LNCAP (cell line): ENCODE measurements at regions not wholly inside any gene's neighbourhood (a gene's known extent, or its start where the extent isn't known, plus 50 kb on each side); places are given as distances from the start of the nearest gene placed in this dataset.

Experiments used
- CTCF ChIP-seq: fragments of 450-650 bp; IDR thresholded peaks from 2 replicates; pipeline ENCODE4 v1.5.1; 2017; ENCODE audit warnings: mild to moderate bottlenecking

GRCh38 chr12:60977966-60978365, 1282.2 kb upstream of the USP15 start:
- TF ChIP-seq CTCF, result peak; percentile 29; the same call in 1 of the 2 replicates

GRCh38 chr12:60980558-60980957, 1279.6 kb upstream of the USP15 start:
- no peak for TF ChIP-seq CTCF

- no peak for TF ChIP-seq CTCF
Measured at GRCh38 chr12:60981473-60981872, 1278.7 kb upstream of the USP15 start.

- TF ChIP-seq CTCF, result no peak
Measured at GRCh38 chr12:60992087-60992486, 1268.1 kb upstream of the USP15 start.

GRCh38 chr12:60995256-60995825, 1264.9 kb upstream of the USP15 start:
- TF ChIP-seq CTCF, result no peak

- TF ChIP-seq CTCF, result no peak
Measured at GRCh38 chr12:60997869-60998378, 1262.3 kb upstream of the USP15 start.

GRCh38 chr12:61009192-61009591, 1251.0 kb upstream of the USP15 start:
- TF ChIP-seq CTCF, result no peak
